Endothelial cell of umbilical vein (primary cell): ENCODE measurements at regions not wholly inside any gene's neighbourhood (a gene's known extent, or its start where the extent isn't known, plus 50 kb on each side); places are given as distances from the start of the nearest gene placed in this dataset.

Source experiments
- POLR2A ChIP-seq: IDR thresholded peaks from 2 replicates; pipeline ENCODE4 v1.6.1; 2012; ENCODE audit warnings: low read depth, mild to moderate bottlenecking, control low read depth, low read length
- TF ChIP-seq, protein P1 (sequence below), 2 donors: IDR thresholded peaks; 1 replicate in 1 of 2; 2 replicates in 1 of 2; pipeline ENCODE4 v1.5.1; 2011; ENCODE audit warnings: low read length in 2 of 2, mild to moderate bottlenecking in 2 of 2, moderate library complexity in 2 of 2, control low read depth in 1 of 2, inconsistent platforms in 1 of 2, low read depth in 1 of 2; ENCODE audit not compliant: insufficient read depth in 1 of 2; ENCODE audit errors: extremely low read depth in 1 of 2

- TF ChIP-seq POLR2A: no peak
- TF ChIP-seq, protein P1, sequence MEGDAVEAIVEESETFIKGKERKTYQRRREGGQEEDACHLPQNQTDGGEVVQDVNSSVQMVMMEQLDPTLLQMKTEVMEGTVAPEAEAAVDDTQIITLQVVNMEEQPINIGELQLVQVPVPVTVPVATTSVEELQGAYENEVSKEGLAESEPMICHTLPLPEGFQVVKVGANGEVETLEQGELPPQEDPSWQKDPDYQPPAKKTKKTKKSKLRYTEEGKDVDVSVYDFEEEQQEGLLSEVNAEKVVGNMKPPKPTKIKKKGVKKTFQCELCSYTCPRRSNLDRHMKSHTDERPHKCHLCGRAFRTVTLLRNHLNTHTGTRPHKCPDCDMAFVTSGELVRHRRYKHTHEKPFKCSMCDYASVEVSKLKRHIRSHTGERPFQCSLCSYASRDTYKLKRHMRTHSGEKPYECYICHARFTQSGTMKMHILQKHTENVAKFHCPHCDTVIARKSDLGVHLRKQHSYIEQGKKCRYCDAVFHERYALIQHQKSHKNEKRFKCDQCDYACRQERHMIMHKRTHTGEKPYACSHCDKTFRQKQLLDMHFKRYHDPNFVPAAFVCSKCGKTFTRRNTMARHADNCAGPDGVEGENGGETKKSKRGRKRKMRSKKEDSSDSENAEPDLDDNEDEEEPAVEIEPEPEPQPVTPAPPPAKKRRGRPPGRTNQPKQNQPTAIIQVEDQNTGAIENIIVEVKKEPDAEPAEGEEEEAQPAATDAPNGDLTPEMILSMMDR (IDR thresholded peaks at IDR 0.05; ENCODE audit: extremely low read depth in 1 of 2, insufficient read depth in 1 of 2, low read depth in 1 of 2, low read length in 2 of 2): no peak
Observed at GRCh38 chr2:219765231-219765911, 137.9 kb downstream of the SLC4A3 start.
